CD14-positive monocyte (primary cell): ENCODE measurements at regions not wholly inside any gene's neighbourhood (a gene's known extent, or its start where the extent isn't known, plus 50 kb on each side); places are given as distances from the start of the nearest gene placed in this dataset.

ENCODE experiments used
- DNase-seq, 3 donors: peaks; one replicate each; pipeline ENCODE4 v3.0.0-alpha.2; 2011 to 2022
- H2AFZ ChIP-seq: 2 replicates; pipeline ENCODE4 v1.6.0; 2012; ENCODE audit warnings: mild to moderate bottlenecking, low read depth, low read length, inconsistent platforms; ENCODE audit not compliant: insufficient read depth, poor library complexity, severe bottlenecking
- H3K27ac ChIP-seq, 2 donors: 1 replicate in 1 of 2; 2 replicates in 1 of 2; pipeline ENCODE4 v1.5.1; 2012 to 2013; ENCODE audit warnings: low read length in 2 of 2, control low read depth in 1 of 2, inconsistent platforms in 1 of 2, low read depth in 1 of 2, mild to moderate bottlenecking in 1 of 2
- H3K27me3 ChIP-seq, 2 donors: one replicate each; pipeline versions ENCODE4 v1.6.0 to v1.6.1; 2011 to 2013; ENCODE audit warnings: low read length in 2 of 2; ENCODE audit not compliant: control insufficient read depth in 2 of 2, insufficient read depth in 2 of 2
- H3K36me3 ChIP-seq, 2 donors: replicated peaks in 1 of 2; 1 replicate in 1 of 2; 2 replicates in 1 of 2; pipeline versions ENCODE4 v1.5.1 to v1.6.1; 2012 to 2013; ENCODE audit warnings: low read length in 2 of 2, control low read depth in 1 of 2, inconsistent platforms in 1 of 2, mild to moderate bottlenecking in 1 of 2; ENCODE audit not compliant: insufficient read depth in 2 of 2, control insufficient read depth in 1 of 2
- H3K4me1 ChIP-seq, 2 donors: 1 replicate in 1 of 2; 2 replicates in 1 of 2; pipeline versions ENCODE4 v1.5.1 to v1.6.1; 2012 to 2013; ENCODE audit warnings: low read length in 2 of 2, control low read depth in 1 of 2, inconsistent platforms in 1 of 2, mild to moderate bottlenecking in 1 of 2, moderate library complexity in 1 of 2; ENCODE audit not compliant: insufficient read depth in 2 of 2, control insufficient read depth in 1 of 2
- H3K4me2 ChIP-seq: replicated peaks from 2 replicates; pipeline ENCODE3; 2012; ENCODE audit warnings: low read length, moderate library complexity, mild to moderate bottlenecking; ENCODE audit not compliant: poor library complexity, severe bottlenecking; ENCODE audit errors: extremely low read depth
- H3K4me3 ChIP-seq, 3 experiments: fragments of 200-600 bp in 1 of 3; sonication (generic) in 1 of 3; replicated peaks in 1 of 3; 1 replicate in 2 of 3; 2 replicates in 1 of 3; pipeline ENCODE4 v1.5.1; 2011 to 2013; ENCODE audit warnings: low read length in 3 of 3, mild to moderate bottlenecking in 3 of 3, control low read depth in 2 of 3, low read depth in 2 of 3, inconsistent platforms in 1 of 3, moderate library complexity in 1 of 3
- H3K79me2 ChIP-seq: 2 replicates; pipeline ENCODE4 v1.6.0; 2012; ENCODE audit warnings: mild to moderate bottlenecking, control low read depth, inconsistent platforms, low read length, moderate library complexity; ENCODE audit not compliant: insufficient read depth
- H3K9ac ChIP-seq: 2 replicates; pipeline ENCODE4 v1.6.0; 2017; ENCODE audit warnings: low read length, mild to moderate bottlenecking; ENCODE audit not compliant: insufficient read depth, poor library complexity, severe bottlenecking
- H3K9me3 ChIP-seq, 2 donors: replicated peaks in 1 of 2; 1 replicate in 1 of 2; 2 replicates in 1 of 2; pipeline versions ENCODE4 v1.5.1 to v1.6.1; 2012 to 2013; ENCODE audit warnings: low read length in 2 of 2, control low read depth in 1 of 2; ENCODE audit not compliant: control insufficient read depth in 1 of 2, insufficient read depth in 1 of 2
- H4K20me1 ChIP-seq: 2 replicates; pipeline ENCODE4 v1.6.0; 2012; ENCODE audit warnings: mild to moderate bottlenecking, low read length, control low read depth, moderate library complexity; ENCODE audit not compliant: insufficient read depth
- H3K27ac Mint-ChIP-seq, 7 donors: one replicate each; pipeline ENCODE4 v1.8.0; 2020; ENCODE audit warnings: mild to moderate bottlenecking in 7 of 7, mixed read lengths in 7 of 7, moderate library complexity in 6 of 7, inconsistent platforms in 2 of 7
- H3K27me3 Mint-ChIP-seq, 3 donors: one replicate each; pipeline ENCODE4 v1.8.0; 2021 to 2022; ENCODE audit warnings: low read depth in 3 of 3, mild to moderate bottlenecking in 3 of 3, mixed read lengths in 3 of 3, moderate library complexity in 3 of 3, inconsistent platforms in 1 of 3
- H3K36me3 Mint-ChIP-seq, 2 donors: one replicate each; pipeline ENCODE4 v1.8.0; 2020; ENCODE audit warnings: mixed read lengths in 2 of 2, inconsistent platforms in 1 of 2, mild to moderate bottlenecking in 1 of 2
- H3K4me1 Mint-ChIP-seq: one replicate; pipeline ENCODE4 v1.8.0; 2020; ENCODE audit warnings: mild to moderate bottlenecking, mixed read lengths
- H3K4me3 Mint-ChIP-seq, 2 donors: one replicate each; pipeline ENCODE4 v1.8.0; 2020; ENCODE audit warnings: mild to moderate bottlenecking in 2 of 2, mixed read lengths in 2 of 2, moderate library complexity in 1 of 2
- H3K9me3 Mint-ChIP-seq, 7 donors: one replicate each; pipeline ENCODE4 v1.8.0; 2020 to 2022; ENCODE audit warnings: mixed read lengths in 7 of 7, mild to moderate bottlenecking in 6 of 7, moderate library complexity in 6 of 7, inconsistent platforms in 2 of 7
- WGBS: methylation state at CpG from one replicate; pipeline ENCODE4 v1.1.5; 2013; ENCODE audit warnings: missing lambda C conversion rate; ENCODE audit not compliant: insufficient coverage; 5-methylcytosine and 5-hydroxymethylcytosine counted together
- intact Hi-C, 2 donors: fragments of 100-400 bp; cut with micrococcal nuclease; formaldehyde crosslinking; loops; one replicate each; pipeline versions ENCODE4 v1.15.0 to v1.15.1; 2023
- TF ChIP-seq, protein P1 (sequence below): fragments of 200-600 bp; IDR thresholded peaks from one replicate; pipeline ENCODE4 v1.8.0; 2022; ENCODE audit warnings: antibody characterized with exemption, mild to moderate bottlenecking

- Histone ChIP-seq H3K4me3 (no peak overlapping the region), H3K79me2 (no peaks in the 10 kb centered on the region), H2AFZ (no peak overlapping the region), H3K4me1 (no peaks in the 10 kb centered on the region), H3K27ac (no peak overlapping the region), H3K4me2 (no peak overlapping the region), H3K9me3 (peaks cover 8 to 10% of the 10 kb centered on the region in 2 donors), H3K27me3 (no peaks in the 10 kb centered on the region), H3K36me3 (no peaks in the 10 kb centered on the region), H3K9ac (no peak overlapping the region), H4K20me1 (no peaks in the 10 kb centered on the region)
- peaks cover 4% of the 10 kb centered on the region for H3K4me1 Mint-ChIP-seq
- H3K27ac Mint-ChIP-seq: peak overlapping the region in 1 of 7 donors; percentile 80
- intact Hi-C loops: no loop called here
- DNase-seq: no peak
- TF ChIP-seq, protein P1, sequence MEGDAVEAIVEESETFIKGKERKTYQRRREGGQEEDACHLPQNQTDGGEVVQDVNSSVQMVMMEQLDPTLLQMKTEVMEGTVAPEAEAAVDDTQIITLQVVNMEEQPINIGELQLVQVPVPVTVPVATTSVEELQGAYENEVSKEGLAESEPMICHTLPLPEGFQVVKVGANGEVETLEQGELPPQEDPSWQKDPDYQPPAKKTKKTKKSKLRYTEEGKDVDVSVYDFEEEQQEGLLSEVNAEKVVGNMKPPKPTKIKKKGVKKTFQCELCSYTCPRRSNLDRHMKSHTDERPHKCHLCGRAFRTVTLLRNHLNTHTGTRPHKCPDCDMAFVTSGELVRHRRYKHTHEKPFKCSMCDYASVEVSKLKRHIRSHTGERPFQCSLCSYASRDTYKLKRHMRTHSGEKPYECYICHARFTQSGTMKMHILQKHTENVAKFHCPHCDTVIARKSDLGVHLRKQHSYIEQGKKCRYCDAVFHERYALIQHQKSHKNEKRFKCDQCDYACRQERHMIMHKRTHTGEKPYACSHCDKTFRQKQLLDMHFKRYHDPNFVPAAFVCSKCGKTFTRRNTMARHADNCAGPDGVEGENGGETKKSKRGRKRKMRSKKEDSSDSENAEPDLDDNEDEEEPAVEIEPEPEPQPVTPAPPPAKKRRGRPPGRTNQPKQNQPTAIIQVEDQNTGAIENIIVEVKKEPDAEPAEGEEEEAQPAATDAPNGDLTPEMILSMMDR: no peak
- 100% methylated on average over 1 of the region's 1 CpG for WGBS
- H3K4me3 Mint-ChIP-seq: no peak overlapping the region
- no peaks in the 10 kb centered on the region for H3K36me3 Mint-ChIP-seq
- no peaks in the 10 kb centered on the region for H3K27me3 Mint-ChIP-seq
- H3K9me3 Mint-ChIP-seq: peaks cover 2 to 11% (median 5%) of the 10 kb centered on the region in 7 donors
Observed at GRCh38 chr5:20609126-20609525, 621.1 kb upstream of the CDH18 start.

DNA sequence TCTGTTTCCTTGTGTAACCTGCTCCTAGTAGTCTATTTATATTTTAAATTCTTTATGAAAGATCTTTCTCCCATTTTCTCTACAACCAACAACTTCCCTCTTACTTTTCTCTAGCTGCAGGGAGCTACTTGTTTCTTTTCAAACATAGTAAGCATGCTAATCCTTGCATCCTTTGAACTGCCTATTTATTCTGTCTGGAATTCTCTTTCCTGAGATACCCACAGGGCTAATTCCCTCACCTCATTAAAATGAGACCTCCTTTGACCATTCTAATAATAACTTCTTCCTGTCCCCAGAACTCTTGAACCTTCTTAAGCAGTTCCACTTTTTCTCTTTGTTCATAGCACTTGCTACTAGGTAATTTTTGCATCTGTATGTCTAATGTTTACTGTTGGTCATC lies 620.6 kb upstream of the CDH18 start:
- H3K4me3 Mint-ChIP-seq: no peak overlapping the region
- peaks cover 4% of the 10 kb centered on the region for H3K4me1 Mint-ChIP-seq
- no peak overlapping the region for H3K27ac Mint-ChIP-seq
- H3K36me3 Mint-ChIP-seq: no peaks in the 10 kb centered on the region
- Histone ChIP-seq H4K20me1 (no peaks in the 10 kb centered on the region), H3K9ac (no peak overlapping the region), H3K9me3 (peaks cover 4 to 8% of the 10 kb centered on the region in 2 donors), H3K4me1 (no peaks in the 10 kb centered on the region), H3K4me2 (no peak overlapping the region), H3K27me3 (no peaks in the 10 kb centered on the region), H3K36me3 (no peaks in the 10 kb centered on the region), H3K4me3 (no peak overlapping the region), H2AFZ (no peak overlapping the region), H3K79me2 (no peaks in the 10 kb centered on the region), H3K27ac (no peak overlapping the region)
- DNase-seq: no peak
- intact Hi-C loops: no loop called here
- TF ChIP-seq, protein P1: no peak
- peaks cover 0 to 11% (median 3%) of the 10 kb centered on the region in 7 donors for H3K9me3 Mint-ChIP-seq
- no peaks in the 10 kb centered on the region for H3K27me3 Mint-ChIP-seq
